HG03175 (cell line): ENCODE measurements at regions not wholly inside any gene's neighbourhood (a gene's known extent, or its start where the extent isn't known, plus 50 kb on each side); places are given as distances from the start of the nearest gene placed in this dataset.
"Not testable (repeated sequence)": the region's sequence is repeated elsewhere in the genome, so short reads cannot be mapped to it uniquely, and the experiment has no call there.

ENCODE experiments used
- ATAC-seq: cut with Tn5 transposase; IDR thresholded peaks from one replicate; pipeline ENCODE4 v1.9.1; 2021; ENCODE audit warnings: mild to moderate bottlenecking, moderate library complexity; ENCODE audit not compliant: unreplicated experiment

GRCh38 chr20:29296256-29297230 lies 1960.9 kb upstream of the DEFB115 start:
- ATAC-seq = no peak

- ATAC-seq = no peak
Measured at GRCh38 chr20:29297411-29298270, 1959.8 kb upstream of the DEFB115 start.

GRCh38 chr20:29298271-29298590 lies 1959.2 kb upstream of the DEFB115 start:
- no peak for ATAC-seq

- ATAC-seq = no peak
Measured at GRCh38 chr20:29298759-29299613, 1958.5 kb upstream of the DEFB115 start.

GRCh38 chr20:29299811-29300578 lies 1957.5 kb upstream of the DEFB115 start:
- no peak for ATAC-seq

GRCh38 chr20:29300579-29301551 lies 1956.6 kb upstream of the DEFB115 start:
- no peak for ATAC-seq

GRCh38 chr20:29301624-29302259 lies 1955.7 kb upstream of the DEFB115 start:
- no peak for ATAC-seq

GRCh38 chr20:29302979-29303644 lies 1954.4 kb upstream of the DEFB115 start:
- ATAC-seq = no peak

- no peak for ATAC-seq
Measured at GRCh38 chr20:29306390-29307072, 1950.9 kb upstream of the DEFB115 start.

GRCh38 chr20:29307484-29307883 lies 1950.0 kb upstream of the DEFB115 start:
- not testable (repeated sequence) for ATAC-seq

GRCh38 chr20:29308956-29309355 lies 1948.5 kb upstream of the DEFB115 start:
- not testable (repeated sequence) for ATAC-seq

- ATAC-seq = not testable (repeated sequence)
Measured at GRCh38 chr20:29309481-29309880, 1948.0 kb upstream of the DEFB115 start.

GRCh38 chr20:29311046-29311445 lies 1946.4 kb upstream of the DEFB115 start:
- ATAC-seq = not testable (repeated sequence)

- not testable (repeated sequence) for ATAC-seq
Measured at GRCh38 chr20:29312679-29313078, 1944.8 kb upstream of the DEFB115 start.

- no peak for ATAC-seq
Measured at GRCh38 chr20:29313481-29313880, 1944.0 kb upstream of the DEFB115 start.

GRCh38 chr20:29314294-29314693 lies 1943.2 kb upstream of the DEFB115 start:
- no peak for ATAC-seq

- no peak for ATAC-seq
Measured at GRCh38 chr20:29318871-29319461, 1938.5 kb upstream of the DEFB115 start.
